Non-pigmented ciliary epithelial cell (primary cell): ENCODE measurements at regions not wholly inside any gene's neighbourhood (a gene's known extent, or its start where the extent isn't known, plus 50 kb on each side); places are given as distances from the start of the nearest gene placed in this dataset.
"Not testable (repeated sequence)": the region's sequence is repeated elsewhere in the genome, so short reads cannot be mapped to it uniquely, and the experiment has no call there.

Source experiments
- DNase-seq: peaks from one replicate; pipeline ENCODE4 v3.0.0-alpha.2; 2010; ENCODE audit warnings: low read depth

DNA sequence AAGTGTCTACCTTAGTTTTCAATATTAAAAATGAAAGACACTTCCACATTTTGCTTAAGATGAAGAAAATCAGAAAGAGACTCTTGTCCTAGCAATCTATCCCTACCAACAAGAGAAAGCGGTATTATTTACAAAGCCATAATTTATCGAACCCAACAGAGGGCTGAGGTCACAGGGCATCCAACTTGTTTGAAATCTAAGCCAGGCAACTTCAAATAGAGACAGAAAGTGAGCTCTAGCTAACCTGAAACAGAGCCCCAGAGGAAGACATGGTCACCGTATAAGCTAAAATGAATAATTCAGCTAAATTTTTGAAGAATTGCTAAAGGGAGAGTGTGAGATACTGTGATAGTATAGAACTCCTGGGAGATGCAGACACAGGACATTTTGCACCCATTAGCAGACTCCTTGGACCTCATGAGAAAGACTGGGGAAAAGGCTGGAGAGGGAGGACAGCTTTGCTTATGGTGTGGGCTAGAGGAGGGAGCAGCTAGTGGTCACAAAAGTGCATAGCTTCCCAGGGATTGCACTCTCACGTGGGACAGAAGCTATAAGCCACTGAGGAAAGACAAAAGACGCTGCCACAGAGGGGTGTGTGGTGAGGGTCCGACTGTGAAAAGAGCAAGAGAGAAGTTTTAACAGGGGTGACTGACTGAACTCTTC, 624.2 kb upstream of the GRIN3A start:
- DNase-seq, result no peak

DNA sequence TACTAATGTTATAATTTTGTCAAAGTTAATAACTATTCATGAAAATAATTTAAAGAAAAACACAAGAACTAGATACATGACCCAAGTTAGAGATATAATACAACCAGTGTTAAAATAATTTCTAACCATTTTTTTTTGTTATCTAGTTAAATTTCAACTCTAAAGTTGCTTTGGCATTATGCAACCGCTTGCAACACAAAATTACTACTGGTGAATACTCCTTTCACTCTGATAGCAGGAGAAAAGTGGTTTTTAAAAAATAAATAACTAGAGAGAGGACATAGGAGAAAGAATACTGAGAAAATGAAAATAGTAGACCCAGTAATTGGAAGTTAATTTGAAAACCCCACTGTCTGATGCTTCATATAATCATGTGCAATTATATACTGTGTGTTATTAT, 622.4 kb upstream of the GRIN3A start:
- DNase-seq, result no peak

GRCh38 chr9:102355982-102356381, 617.5 kb upstream of the GRIN3A start:
- DNase-seq, result no peak

DNA sequence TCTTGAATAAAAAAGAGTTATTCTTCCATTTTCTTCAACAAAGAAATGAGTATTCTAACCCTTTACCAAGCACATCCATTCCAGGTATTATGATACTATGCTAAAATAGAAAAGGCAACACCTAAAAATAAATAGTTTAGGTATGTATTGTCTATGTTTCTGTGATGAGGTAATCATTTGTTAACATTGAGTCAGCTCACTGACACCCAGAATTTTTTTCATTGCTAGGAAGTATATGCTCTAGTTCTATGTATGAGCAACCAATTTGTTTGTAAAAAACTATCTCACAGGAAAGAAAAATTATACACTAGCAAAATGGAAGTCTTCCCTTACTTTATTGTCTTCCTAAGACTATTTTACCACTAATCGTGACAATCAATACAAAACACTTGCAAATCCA, 615.6 kb upstream of the GRIN3A start:
- no peak for DNase-seq

DNA sequence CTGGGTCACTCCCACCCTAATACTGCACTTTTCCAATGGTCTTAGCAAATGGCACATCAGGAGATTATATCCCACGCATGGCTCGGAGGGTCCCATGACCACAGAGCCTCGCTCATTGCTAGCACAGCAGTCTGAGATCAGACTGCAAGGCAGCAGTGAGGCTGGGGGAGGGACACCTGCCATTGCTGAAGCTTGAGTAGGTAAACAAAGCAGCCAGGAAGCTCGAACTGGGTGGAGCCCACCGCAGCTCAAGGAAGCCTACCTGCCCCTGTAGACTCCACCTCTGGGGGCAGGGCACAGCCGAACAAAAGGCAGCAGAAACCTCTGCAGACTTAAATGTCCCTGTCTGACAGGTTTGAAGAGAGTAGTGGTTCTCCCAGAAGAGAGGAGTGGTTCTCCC, 599.0 kb upstream of the GRIN3A start:
- not testable (repeated sequence) for DNase-seq

- DNase-seq, result no peak
Observed at GRCh38 chr9:102309379-102309778, 570.9 kb upstream of the GRIN3A start.

DNA sequence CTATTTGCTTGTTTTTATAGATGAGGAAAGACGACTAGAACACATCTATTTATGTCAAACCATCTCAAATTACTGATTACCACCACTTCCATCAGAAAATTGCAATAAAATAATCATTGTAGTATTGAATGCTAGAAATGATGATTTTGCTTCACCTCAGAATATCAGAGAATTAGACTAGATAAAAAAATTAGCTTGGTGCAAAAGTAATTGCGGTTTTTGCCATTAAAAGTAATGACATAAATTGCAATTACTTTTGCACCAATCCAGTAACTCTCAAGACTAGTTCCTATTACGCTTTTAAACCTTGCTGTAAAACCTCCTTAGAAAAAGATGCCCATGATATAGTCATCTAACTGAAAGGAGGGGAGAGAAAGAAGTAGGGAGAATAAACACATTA, 556.7 kb upstream of the GRIN3A start:
- no peak for DNase-seq

- peak; percentile 8 for DNase-seq
Observed at GRCh38 chr9:102273952-102274351, 535.5 kb upstream of the GRIN3A start.

GRCh38 chr9:102253099-102253498, 514.7 kb upstream of the GRIN3A start:
- no peak for DNase-seq

GRCh38 chr9:102244916-102245315, 506.5 kb upstream of the GRIN3A start:
- DNase-seq, result no peak

- no peak for DNase-seq
Observed at GRCh38 chr9:102237520-102237919, 499.1 kb upstream of the GRIN3A start.

DNA sequence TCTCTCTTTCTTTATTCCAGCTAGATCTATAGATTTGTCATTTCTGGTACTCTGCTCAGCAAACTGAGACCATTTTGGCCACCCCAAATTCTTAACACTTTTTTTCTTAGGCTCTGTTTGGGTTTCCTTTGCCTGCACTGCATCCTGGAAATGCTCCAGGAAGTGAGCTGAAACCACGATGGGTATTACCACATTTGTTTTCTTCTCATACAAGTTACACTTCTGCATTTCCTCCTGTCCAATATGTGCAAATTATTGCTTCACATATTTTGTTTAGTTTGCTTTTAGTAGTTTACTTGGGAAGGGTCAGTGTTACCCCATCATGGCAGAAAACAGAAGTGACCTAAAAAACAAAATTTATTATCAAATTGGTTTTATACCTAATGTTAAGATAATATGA, 498.6 kb upstream of the GRIN3A start:
- DNase-seq, result no peak

DNA sequence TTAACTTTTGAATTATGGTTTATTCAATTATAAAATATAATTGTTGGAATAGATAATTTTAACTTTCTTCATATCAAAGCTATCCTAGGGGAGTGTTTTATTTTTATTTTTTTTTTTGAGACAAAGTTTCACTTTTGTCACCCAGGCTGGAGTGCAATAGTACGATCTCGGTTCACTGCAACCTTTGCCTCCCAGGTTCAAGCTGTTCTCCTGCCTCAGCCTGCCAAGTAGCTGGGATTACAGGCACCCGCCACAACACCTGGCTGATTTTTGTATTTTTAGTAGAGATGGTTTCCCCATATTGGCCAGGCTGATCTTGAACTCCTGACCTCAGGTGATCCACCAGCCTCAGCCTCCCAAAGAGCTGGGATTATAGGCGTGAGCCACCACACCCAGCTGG, 489.0 kb upstream of the GRIN3A start:
- not testable (repeated sequence) for DNase-seq

GRCh38 chr9:102225841-102226441, 487.5 kb upstream of the GRIN3A start:
- DNase-seq, result no peak

DNA sequence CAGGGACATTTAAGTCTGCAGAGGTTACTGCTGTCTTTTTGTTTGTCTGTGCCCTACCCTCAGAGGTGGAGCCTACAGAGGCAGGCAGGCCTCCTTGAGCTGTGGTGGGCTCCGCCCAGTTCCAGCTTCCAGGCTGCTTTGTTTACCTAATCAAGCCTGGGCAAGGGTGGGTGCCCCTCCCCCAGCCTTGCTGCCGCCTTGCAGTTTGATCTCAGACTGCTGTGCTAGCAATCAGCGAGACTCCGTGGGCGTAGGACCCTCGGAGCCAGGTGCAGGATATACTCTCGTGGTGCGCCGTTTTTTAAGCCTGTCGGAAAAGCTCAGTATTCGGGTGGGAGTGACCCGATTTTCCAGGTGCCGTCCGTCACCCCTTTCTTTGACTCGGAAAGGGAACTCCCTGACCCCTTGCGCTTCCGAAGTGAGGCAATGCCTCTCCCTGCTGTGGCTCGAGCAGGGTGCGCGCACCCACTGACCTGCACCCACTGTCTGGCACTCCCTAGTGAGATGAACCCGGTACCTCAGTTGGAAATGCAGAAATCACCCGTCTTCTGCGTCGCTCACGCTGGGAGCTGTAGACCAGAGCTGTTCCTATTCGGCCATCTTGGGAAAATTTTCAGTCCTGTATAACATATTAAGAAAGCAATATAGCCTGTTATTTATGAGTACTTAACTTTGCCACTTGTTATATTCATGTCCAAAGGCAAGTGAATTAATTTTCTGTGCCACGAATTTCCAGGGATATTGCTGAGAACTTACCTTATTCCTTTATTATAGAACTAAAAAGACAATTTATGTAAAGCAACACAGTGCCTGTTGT, 485.1 kb upstream of the GRIN3A start:
- DNase-seq, result not testable (repeated sequence)

DNA sequence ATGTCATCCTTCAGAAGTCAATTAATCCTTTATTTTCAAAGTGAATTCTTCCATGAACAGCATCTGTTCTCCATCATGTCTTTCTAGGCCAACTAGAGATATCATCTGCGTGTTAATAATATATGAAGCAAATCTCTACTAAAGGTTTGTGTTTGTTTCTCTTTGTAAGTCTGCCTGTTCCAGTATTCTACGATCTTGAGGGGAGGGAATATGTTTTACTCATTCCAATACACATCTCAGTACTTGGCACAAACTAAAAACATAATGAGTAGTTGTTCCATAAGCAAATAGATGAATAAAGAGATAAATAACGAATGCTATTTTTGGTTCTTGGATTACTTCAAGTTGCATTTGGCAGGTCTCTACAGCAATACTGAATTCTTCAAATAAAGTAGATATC, 470.7 kb upstream of the GRIN3A start:
- DNase-seq, result no peak

DNA sequence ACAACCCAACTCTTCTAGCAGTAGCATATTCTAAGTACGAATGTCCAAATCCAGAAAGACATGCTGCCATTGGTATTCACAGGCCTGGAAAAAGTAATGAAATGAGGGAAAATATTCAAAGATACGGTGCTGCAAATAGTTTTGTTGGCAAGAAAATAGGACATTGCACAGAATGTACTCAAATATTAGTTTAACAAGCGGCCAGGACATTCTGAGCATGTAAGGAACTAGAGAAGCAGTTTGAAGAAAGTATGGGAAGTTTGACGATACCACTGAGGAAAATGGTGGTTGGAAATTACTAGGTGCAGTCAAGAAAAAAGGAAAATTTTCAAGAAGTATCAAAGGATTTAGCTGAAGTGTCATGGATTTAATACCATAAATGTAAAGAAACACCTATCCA, 468.0 kb upstream of the GRIN3A start:
- DNase-seq, result no peak

GRCh38 chr9:102205251-102205650, 466.8 kb upstream of the GRIN3A start:
- DNase-seq, result no peak

DNA sequence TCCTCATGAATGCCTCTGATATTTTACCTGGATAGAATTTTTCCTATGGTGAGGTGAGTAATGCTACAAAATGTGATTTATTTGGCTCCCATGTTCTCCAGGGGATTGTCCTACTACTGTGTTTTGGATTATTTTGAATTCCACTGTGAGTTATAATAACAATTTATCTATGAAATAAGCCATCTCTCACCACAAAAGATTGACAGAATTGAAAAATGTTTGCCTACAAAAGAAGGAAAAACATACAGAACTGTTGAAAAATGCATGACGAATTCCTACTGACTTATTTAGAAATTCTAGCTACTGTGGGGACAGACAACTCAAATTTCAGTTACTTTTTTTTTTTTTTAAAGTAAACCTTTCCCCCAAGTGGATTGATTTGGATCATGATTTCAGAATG, 463.7 kb upstream of the GRIN3A start:
- no peak for DNase-seq

GRCh38 chr9:102185962-102186361, 447.5 kb upstream of the GRIN3A start:
- no peak for DNase-seq

- no peak for DNase-seq
Observed at GRCh38 chr9:102185371-102185770, 446.9 kb upstream of the GRIN3A start.

- DNase-seq, result no peak
Observed at GRCh38 chr9:102178811-102179210, 440.4 kb upstream of the GRIN3A start.

GRCh38 chr9:102174202-102174601, 435.8 kb upstream of the GRIN3A start:
- not testable (repeated sequence) for DNase-seq
